ENCODE measurements at regions not wholly inside any gene's neighbourhood (a gene's known extent, or its start where the extent isn't known, plus 50 kb on each side); places are given as distances from the start of the nearest gene placed in this dataset.

DNA sequence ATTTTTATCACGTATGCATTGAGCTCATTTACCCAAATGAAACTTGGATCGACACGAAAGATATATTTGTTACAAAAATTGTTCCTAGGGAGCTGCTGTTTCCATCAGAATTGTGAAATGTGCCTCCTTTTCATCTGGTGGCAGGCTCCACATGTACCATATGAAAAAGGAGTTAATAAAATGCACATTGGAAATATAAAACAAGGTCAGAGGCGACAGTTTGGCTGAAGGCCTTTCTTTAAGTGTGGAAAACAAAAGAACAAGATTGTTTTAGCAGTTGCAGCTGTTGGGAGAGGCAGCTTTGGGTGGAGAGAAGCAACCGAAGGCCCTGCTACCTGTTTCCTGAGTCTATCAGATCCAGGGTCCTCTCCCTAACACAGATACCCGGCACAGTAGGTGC, 334.5 kb upstream of the NT5E start:
- no peak for DNase-seq
- H3K27me3 ChIP-seq (replicated peaks; ENCODE audit: insufficient read depth, low read length) = no peaks in the 10 kb centered on the region
- no peaks in the 10 kb centered on the region for H3F3A ChIP-seq (ENCODE audit: insufficient read depth, low read length)
- no peak overlapping the region for H2AFZ ChIP-seq (ENCODE audit: low read length)
- no peak overlapping the region for H3K4me3 ChIP-seq (ENCODE audit: low read length)
- no peaks in the 10 kb centered on the region for H4K20me1 ChIP-seq (ENCODE audit: insufficient read depth, low read length)
- H3K9me3 ChIP-seq (replicated peaks; ENCODE audit: insufficient read depth, low read length) = no peaks in the 10 kb centered on the region
- no peak overlapping the region for H3K27ac ChIP-seq (ENCODE audit: low read length)
- H3K4me1 ChIP-seq (ENCODE audit: low read length) = no peaks in the 10 kb centered on the region
- no peaks in the 10 kb centered on the region for H3K36me3 ChIP-seq (replicated peaks; ENCODE audit: insufficient read depth, low read length)
- H3K9ac ChIP-seq (ENCODE audit: low read length) = no peak overlapping the region
- TF ChIP-seq EZH2phosphoT487 (IDR thresholded peaks at IDR 0.05; ENCODE audit: low read length) = no peak
- TF ChIP-seq, protein P1, sequence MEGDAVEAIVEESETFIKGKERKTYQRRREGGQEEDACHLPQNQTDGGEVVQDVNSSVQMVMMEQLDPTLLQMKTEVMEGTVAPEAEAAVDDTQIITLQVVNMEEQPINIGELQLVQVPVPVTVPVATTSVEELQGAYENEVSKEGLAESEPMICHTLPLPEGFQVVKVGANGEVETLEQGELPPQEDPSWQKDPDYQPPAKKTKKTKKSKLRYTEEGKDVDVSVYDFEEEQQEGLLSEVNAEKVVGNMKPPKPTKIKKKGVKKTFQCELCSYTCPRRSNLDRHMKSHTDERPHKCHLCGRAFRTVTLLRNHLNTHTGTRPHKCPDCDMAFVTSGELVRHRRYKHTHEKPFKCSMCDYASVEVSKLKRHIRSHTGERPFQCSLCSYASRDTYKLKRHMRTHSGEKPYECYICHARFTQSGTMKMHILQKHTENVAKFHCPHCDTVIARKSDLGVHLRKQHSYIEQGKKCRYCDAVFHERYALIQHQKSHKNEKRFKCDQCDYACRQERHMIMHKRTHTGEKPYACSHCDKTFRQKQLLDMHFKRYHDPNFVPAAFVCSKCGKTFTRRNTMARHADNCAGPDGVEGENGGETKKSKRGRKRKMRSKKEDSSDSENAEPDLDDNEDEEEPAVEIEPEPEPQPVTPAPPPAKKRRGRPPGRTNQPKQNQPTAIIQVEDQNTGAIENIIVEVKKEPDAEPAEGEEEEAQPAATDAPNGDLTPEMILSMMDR (IDR thresholded peaks at IDR 0.05; ENCODE audit: low read length) = no peak
- TF ChIP-seq EZH2 (optimal IDR thresholded peaks at IDR 0.05; ENCODE audit: low read depth, low read length) = no peak
- H3K4me2 ChIP-seq (ENCODE audit: low read depth, low read length) = no peak overlapping the region
- no peaks in the 10 kb centered on the region for H3K9me2 ChIP-seq (replicated peaks; ENCODE audit: insufficient read depth, low read length)
- H3K79me2 ChIP-seq (ENCODE audit: low read length) = no peaks in the 10 kb centered on the region

DNA sequence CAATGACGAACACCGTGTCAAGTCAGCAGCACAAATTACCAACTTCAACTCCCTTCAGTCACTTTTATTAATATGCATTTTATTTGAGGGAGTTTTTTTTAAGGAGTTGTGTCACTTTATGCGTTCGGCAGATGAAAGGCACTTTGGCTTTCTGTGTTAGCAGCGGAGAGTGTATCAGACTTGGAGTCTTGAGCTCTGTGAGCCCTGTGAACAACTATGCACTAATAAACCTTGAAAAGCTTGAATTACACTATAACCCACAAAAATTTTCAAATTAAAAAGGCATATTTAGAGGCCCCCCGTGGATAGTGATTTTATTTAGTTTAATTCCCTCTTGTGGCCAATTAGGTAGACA, 335.3 kb upstream of the NT5E start:
- Histone ChIP-seq H3K36me3 (replicated peaks; ENCODE audit: insufficient read depth, low read length) (no peaks in the 10 kb centered on the region), H3K4me2 (ENCODE audit: low read depth, low read length) (no peak overlapping the region), H2AFZ (ENCODE audit: low read length) (no peak overlapping the region), H3K27ac (ENCODE audit: low read length) (no peak overlapping the region), H3K9me3 (replicated peaks; ENCODE audit: insufficient read depth, low read length) (no peaks in the 10 kb centered on the region), H4K20me1 (ENCODE audit: insufficient read depth, low read length) (no peaks in the 10 kb centered on the region), H3K9ac (ENCODE audit: low read length) (no peak overlapping the region), H3F3A (ENCODE audit: insufficient read depth, low read length) (no peaks in the 10 kb centered on the region), H3K4me1 (ENCODE audit: low read length) (no peaks in the 10 kb centered on the region), H3K4me3 (ENCODE audit: low read length) (no peak overlapping the region), H3K9me2 (replicated peaks; ENCODE audit: insufficient read depth, low read length) (no peaks in the 10 kb centered on the region), H3K79me2 (ENCODE audit: low read length) (no peaks in the 10 kb centered on the region), H3K27me3 (replicated peaks; ENCODE audit: insufficient read depth, low read length) (no peaks in the 10 kb centered on the region)
- TF ChIP-seq, protein P1 (IDR thresholded peaks at IDR 0.05; ENCODE audit: low read length) = no peak
- TF ChIP-seq EZH2phosphoT487 (IDR thresholded peaks at IDR 0.05; ENCODE audit: low read length) (no peak), EZH2 (optimal IDR thresholded peaks at IDR 0.05; ENCODE audit: low read depth, low read length) (no peak)
- no peak for DNase-seq

DNA sequence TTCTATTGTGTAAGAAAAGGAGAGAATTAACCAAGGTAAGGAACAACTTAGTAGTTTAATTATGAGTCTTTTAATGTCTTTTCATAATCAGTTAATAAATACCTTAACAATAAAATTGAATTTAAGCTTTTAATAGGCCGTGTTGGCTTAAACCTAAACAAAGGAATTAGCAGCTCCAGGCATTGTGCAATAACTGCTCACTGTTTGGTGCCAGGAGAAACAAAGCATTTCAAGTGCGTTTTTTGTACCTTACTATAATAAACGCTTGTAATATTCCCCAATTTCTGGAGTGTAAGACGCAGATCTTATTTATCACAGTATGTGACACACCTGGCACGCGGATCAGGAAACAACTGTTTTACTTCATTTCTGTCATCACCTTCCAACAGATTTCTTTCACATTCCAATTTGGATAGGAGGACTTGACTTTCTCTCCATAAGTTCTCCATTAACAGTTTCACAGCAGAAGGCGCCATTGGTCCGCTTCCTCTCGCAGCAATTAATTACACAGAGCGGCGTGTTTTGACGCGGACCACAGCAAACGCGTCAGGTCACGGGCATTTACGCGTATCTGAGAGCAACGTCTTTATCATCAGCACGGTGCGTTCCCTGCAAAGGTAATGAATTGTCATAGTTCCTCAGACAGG, 335.8 kb upstream of the NT5E start:
- Histone ChIP-seq H3K27ac (ENCODE audit: low read length) (no peak overlapping the region), H3K9ac (ENCODE audit: low read length) (no peak overlapping the region), H4K20me1 (ENCODE audit: insufficient read depth, low read length) (no peaks in the 10 kb centered on the region), H2AFZ (ENCODE audit: low read length) (no peak overlapping the region), H3K9me3 (replicated peaks; ENCODE audit: insufficient read depth, low read length) (no peaks in the 10 kb centered on the region), H3K4me1 (ENCODE audit: low read length) (no peaks in the 10 kb centered on the region), H3K9me2 (replicated peaks; ENCODE audit: insufficient read depth, low read length) (no peaks in the 10 kb centered on the region), H3F3A (ENCODE audit: insufficient read depth, low read length) (no peaks in the 10 kb centered on the region), H3K27me3 (replicated peaks; ENCODE audit: insufficient read depth, low read length) (no peaks in the 10 kb centered on the region), H3K79me2 (ENCODE audit: low read length) (no peaks in the 10 kb centered on the region), H3K4me3 (ENCODE audit: low read length) (no peak overlapping the region), H3K4me2 (ENCODE audit: low read depth, low read length) (no peak overlapping the region), H3K36me3 (replicated peaks; ENCODE audit: insufficient read depth, low read length) (no peaks in the 10 kb centered on the region)
- TF ChIP-seq EZH2 (optimal IDR thresholded peaks at IDR 0.05; ENCODE audit: low read depth, low read length) (no peak), EZH2phosphoT487 (IDR thresholded peaks at IDR 0.05; ENCODE audit: low read length) (no peak)
- TF ChIP-seq, protein P1 (IDR thresholded peaks at IDR 0.05; ENCODE audit: low read length) = no peak
- DNase-seq = no peak
